ENCODE measurements at regions not wholly inside any gene's neighbourhood (a gene's known extent, or its start where the extent isn't known, plus 50 kb on each side); places are given as distances from the start of the nearest gene placed in this dataset.
A peak's percentile ranks its signal among the peaks of the same experiment; 100 is the strongest.

DNA sequence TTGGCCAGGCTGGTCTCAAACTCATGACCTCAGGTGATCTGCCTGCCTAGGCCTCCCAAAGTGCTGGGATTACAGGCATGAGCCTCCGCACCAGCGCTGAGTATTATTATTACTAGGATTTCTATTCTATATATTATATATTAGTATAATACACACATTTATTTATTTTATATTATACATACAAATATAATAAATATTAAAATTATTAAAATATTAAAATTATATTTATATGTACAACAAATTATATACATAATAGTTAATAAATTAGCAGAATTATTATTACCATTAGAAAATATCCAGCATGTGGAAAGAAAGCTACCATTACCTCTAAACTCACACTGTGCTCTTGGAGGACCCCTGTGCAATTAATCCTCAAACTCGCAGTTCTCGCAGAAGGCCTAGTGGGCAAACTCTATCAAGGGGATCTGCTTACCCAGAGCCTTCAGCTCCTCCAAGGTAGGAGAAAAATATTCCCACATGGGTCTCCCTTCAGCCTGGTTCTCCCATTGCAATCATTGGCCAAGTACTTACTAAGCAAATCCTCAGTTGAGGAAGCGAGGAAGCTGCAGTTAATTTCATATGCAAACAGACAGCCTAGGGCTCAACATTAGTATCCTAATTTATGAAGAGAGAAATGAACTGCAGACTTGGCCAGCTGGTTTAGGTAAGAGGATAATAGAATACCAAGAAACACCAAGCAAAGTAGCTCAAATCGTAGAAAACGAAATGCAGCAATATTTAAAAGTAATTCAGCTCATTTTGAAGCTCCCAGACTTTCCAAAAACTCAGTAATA, 241.4 kb upstream of the IRX5 start:
- Histone ChIP-seq H3K9me3 (ENCODE audit: control insufficient read depth in 4 of 4, insufficient read depth in 3 of 4, low read length in 3 of 4) (peaks cover 0 to 8% (median 0%) of the 10 kb centered on the region in 4 donors), H3K4me3 (no peak overlapping the region), H3K36me3 (ENCODE audit: control insufficient read depth in 4 of 4, insufficient read depth in 4 of 4, low read length in 4 of 4) (no peaks in the 10 kb centered on the region), H3K4me1 (ENCODE audit: control insufficient read depth in 5 of 5, insufficient read depth in 5 of 5, low read length in 5 of 5) (no peaks in the 10 kb centered on the region), H3K27ac (ENCODE audit: low read depth in 1 of 2, low read length in 1 of 2) (no peak overlapping the region), H3K27me3 (ENCODE audit: control insufficient read depth in 3 of 3, insufficient read depth in 3 of 3, low read length in 2 of 3) (peaks cover 0 to 3% (median 0%) of the 10 kb centered on the region in 3 donors), H3K9ac (ENCODE audit: insufficient read depth in 1 of 2, low read length in 2 of 2) (no peak overlapping the region)
- ATAC-seq (ENCODE audit: insufficient read depth, low FRiP score): no peak
- no peak for DNase-seq
- TF ChIP-seq, protein P1, sequence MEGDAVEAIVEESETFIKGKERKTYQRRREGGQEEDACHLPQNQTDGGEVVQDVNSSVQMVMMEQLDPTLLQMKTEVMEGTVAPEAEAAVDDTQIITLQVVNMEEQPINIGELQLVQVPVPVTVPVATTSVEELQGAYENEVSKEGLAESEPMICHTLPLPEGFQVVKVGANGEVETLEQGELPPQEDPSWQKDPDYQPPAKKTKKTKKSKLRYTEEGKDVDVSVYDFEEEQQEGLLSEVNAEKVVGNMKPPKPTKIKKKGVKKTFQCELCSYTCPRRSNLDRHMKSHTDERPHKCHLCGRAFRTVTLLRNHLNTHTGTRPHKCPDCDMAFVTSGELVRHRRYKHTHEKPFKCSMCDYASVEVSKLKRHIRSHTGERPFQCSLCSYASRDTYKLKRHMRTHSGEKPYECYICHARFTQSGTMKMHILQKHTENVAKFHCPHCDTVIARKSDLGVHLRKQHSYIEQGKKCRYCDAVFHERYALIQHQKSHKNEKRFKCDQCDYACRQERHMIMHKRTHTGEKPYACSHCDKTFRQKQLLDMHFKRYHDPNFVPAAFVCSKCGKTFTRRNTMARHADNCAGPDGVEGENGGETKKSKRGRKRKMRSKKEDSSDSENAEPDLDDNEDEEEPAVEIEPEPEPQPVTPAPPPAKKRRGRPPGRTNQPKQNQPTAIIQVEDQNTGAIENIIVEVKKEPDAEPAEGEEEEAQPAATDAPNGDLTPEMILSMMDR (IDR thresholded peaks at IDR 0.05; ENCODE audit: control extremely low read depth, extremely low read depth): no peak
- WGBS, 2 donors: 91 to 95% methylated on average over 7 of the region's 7 CpGs

GRCh38 chr16:54688339-54688738, 242.3 kb upstream of the IRX5 start:
- ATAC-seq (ENCODE audit: insufficient read depth, low FRiP score) (no peak), DNase-seq (peak in 1 of 3 donors; percentile 10)
- Histone ChIP-seq H3K27ac (ENCODE audit: low read depth in 1 of 2, low read length in 1 of 2) (no peak overlapping the region), H3K9me3 (ENCODE audit: control insufficient read depth in 4 of 4, insufficient read depth in 3 of 4, low read length in 3 of 4) (peaks cover 0 to 8% (median 0%) of the 10 kb centered on the region in 4 donors), H3K4me1 (ENCODE audit: control insufficient read depth in 5 of 5, insufficient read depth in 5 of 5, low read length in 5 of 5) (no peaks in the 10 kb centered on the region), H3K4me3 (no peak overlapping the region), H3K36me3 (ENCODE audit: control insufficient read depth in 4 of 4, insufficient read depth in 4 of 4, low read length in 4 of 4) (no peaks in the 10 kb centered on the region), H3K9ac (ENCODE audit: insufficient read depth in 1 of 2, low read length in 2 of 2) (no peak overlapping the region), H3K27me3 (ENCODE audit: control insufficient read depth in 3 of 3, insufficient read depth in 3 of 3, low read length in 2 of 3) (peaks cover 0 to 6% (median 0%) of the 10 kb centered on the region in 3 donors)
- WGBS, 2 donors: 69 to 86% methylated on average over 1 of the region's 1 CpG
- TF ChIP-seq, protein P1 (IDR thresholded peaks at IDR 0.05; ENCODE audit: control extremely low read depth, extremely low read depth): no peak

DNA sequence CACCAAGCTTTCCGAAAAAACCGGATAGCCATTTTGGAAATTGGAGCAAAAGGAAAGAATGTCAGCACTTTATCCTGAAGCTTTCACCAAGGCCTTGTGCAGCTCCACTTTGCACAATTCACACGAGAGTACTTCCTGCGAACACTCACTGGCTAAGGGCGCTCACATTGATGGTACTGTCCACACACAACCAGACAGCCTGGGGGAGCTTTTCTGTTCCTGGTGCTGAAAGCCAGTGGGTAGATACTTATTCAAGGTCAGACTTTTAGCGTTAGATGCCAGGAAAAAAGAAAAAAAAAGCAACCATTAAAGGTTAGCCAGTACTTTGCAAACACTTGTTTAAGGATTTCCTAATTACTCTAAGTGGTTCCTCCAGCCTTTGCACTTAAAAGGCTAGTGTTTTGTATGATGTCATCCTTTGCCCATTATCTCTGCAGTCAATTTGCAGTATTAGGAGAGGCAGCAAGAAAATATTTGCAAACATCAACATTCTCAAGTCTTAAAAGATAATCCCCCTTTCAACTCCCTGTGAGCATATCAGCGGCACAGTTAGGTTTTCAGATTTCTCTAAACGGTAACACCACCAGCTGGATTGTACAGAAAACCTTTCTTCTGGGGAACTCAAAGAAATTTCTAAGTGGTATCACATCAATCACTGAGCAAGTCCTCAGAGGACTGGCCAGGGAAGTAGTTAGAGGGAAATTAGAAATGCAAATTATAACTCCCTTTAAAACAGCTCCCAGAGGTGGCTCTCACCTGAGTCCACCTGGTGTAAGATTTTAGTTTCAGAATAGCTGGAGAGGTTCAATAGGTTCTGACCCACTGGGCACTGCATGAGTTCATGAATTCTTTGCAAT, 243.4 kb upstream of the IRX5 start:
- TF ChIP-seq, protein P1 (IDR thresholded peaks at IDR 0.05; ENCODE audit: control extremely low read depth, extremely low read depth): no peak
- H3K4me1 ChIP-seq (ENCODE audit: control insufficient read depth in 5 of 5, insufficient read depth in 5 of 5, low read length in 5 of 5): no peaks in the 10 kb centered on the region
- peak; percentile 34 for ATAC-seq (ENCODE audit: insufficient read depth, low FRiP score)
- DNase-seq: peak in 1 of 3 donors; percentile 18
- H3K27me3 ChIP-seq (ENCODE audit: control insufficient read depth in 3 of 3, insufficient read depth in 3 of 3, low read length in 2 of 3): peaks cover 0 to 6% (median 0%) of the 10 kb centered on the region in 3 donors
- H3K9ac ChIP-seq (ENCODE audit: insufficient read depth in 1 of 2, low read length in 2 of 2): no peak overlapping the region
- H3K4me3 ChIP-seq: no peak overlapping the region
- H3K27ac ChIP-seq (ENCODE audit: low read depth in 1 of 2, low read length in 1 of 2): peak overlapping the region in 1 of 2 donors; percentile 31
- 53 to 63% methylated on average over 8 of the region's 8 CpGs for WGBS, 2 donors
- peaks cover 0 to under 1% (median 0%) of the 10 kb centered on the region in 4 donors for H3K9me3 ChIP-seq (ENCODE audit: control insufficient read depth in 4 of 4, insufficient read depth in 3 of 4, low read length in 3 of 4)
- H3K36me3 ChIP-seq (ENCODE audit: control insufficient read depth in 4 of 4, insufficient read depth in 4 of 4, low read length in 4 of 4): no peaks in the 10 kb centered on the region
